ENCODE measurements at regions not wholly inside any gene's neighbourhood (a gene's known extent, or its start where the extent isn't known, plus 50 kb on each side); places are given as distances from the start of the nearest gene placed in this dataset.

DNA sequence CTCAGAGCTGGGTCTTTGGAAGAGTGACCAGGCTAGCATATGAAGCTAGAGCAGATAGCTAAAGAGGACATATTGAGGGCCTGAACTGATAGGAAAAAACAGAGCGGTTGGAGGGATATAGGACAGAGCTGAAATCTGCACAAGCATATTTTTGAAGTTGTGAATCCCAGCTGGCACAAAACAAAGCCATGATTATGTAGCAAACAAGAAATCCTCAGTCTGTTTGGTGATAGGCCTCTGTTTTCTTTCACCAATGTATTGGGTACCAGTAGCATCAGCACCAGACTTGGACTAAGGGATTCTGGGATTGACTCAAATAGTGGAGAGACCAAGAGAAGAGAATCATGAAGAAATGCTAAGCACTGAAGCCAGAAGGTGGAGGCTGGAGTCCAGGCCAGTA lies 151.0 kb downstream of the FAM43A start:
- intact Hi-C loops (cut with DNase I): no loop called here
- H3K27me3 ChIP-seq: no peaks in the 10 kb centered on the region
- H3K27ac ChIP-seq: no peak overlapping the region
- no peaks in the 10 kb centered on the region for H3K4me1 ChIP-seq
- no peaks in the 10 kb centered on the region for H3K9me3 ChIP-seq
- H3K4me3 ChIP-seq: no peak overlapping the region
- no peak for ATAC-seq
- TF ChIP-seq, protein P1, sequence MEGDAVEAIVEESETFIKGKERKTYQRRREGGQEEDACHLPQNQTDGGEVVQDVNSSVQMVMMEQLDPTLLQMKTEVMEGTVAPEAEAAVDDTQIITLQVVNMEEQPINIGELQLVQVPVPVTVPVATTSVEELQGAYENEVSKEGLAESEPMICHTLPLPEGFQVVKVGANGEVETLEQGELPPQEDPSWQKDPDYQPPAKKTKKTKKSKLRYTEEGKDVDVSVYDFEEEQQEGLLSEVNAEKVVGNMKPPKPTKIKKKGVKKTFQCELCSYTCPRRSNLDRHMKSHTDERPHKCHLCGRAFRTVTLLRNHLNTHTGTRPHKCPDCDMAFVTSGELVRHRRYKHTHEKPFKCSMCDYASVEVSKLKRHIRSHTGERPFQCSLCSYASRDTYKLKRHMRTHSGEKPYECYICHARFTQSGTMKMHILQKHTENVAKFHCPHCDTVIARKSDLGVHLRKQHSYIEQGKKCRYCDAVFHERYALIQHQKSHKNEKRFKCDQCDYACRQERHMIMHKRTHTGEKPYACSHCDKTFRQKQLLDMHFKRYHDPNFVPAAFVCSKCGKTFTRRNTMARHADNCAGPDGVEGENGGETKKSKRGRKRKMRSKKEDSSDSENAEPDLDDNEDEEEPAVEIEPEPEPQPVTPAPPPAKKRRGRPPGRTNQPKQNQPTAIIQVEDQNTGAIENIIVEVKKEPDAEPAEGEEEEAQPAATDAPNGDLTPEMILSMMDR (IDR thresholded peaks at IDR 0.05): no peak
- no peak for FAIRE-seq
- no peak for DNase-seq
- no peaks in the 10 kb centered on the region for H3K36me3 ChIP-seq
- WGBS, 2 donors: 83 to 88% methylated on average over 1 of the region's 1 CpG

DNA sequence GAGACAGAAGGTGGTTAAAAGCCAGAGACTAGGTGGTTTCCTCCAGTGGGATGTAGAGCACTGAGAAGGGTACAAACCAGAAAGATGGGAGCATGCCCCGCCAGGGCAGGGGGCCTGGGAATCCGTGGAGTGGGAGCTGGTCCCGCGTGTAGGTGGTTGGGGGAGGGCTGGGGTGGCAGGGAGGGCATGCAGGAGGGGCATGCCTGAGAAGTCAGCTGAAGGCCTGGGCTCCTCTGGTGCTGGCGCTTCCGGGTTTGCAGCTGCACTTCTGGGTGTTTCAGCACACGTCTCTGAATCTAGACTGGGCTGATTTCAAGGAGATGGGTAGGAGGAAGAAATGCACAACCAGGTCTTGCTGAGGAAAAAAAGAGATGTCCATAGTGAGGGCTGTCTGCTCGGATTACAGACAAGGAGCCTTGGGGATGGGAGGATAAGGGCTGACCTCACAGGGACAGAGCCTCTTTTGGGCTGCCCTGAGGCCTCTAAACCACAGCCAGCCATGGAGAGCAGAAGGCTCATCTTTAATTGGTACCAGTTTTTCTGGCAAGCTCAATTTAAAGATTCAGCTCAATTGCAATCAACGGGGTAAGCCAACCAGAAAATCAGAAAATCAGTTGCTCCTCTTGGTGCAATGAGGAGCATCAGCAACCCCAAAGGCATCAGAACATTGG lies 151.9 kb downstream of the FAM43A start:
- no peaks in the 10 kb centered on the region for H3K4me1 ChIP-seq
- ATAC-seq: no peak
- TF ChIP-seq, protein P1 (IDR thresholded peaks at IDR 0.05): no peak
- no peak overlapping the region for H3K27ac ChIP-seq
- intact Hi-C loops (cut with DNase I): no loop called here
- H3K36me3 ChIP-seq: no peaks in the 10 kb centered on the region
- FAIRE-seq: no peak
- no peak for DNase-seq
- H3K27me3 ChIP-seq: no peaks in the 10 kb centered on the region
- no peak overlapping the region for H3K4me3 ChIP-seq
- 68 to 88% methylated on average over 9 of the region's 9 CpGs for WGBS, 2 donors
- no peaks in the 10 kb centered on the region for H3K9me3 ChIP-seq

GRCh38 chr3:194838236-194838635 lies 152.6 kb downstream of the FAM43A start:
- FAIRE-seq: no peak
- DNase-seq: no peak
- WGBS, 2 donors: 83 to 88% methylated on average over 9 of the region's 9 CpGs
- Histone ChIP-seq H3K9me3 (no peaks in the 10 kb centered on the region), H3K27ac (no peak overlapping the region), H3K4me1 (no peaks in the 10 kb centered on the region), H3K4me3 (no peak overlapping the region), H3K36me3 (no peaks in the 10 kb centered on the region), H3K27me3 (no peaks in the 10 kb centered on the region)
- ATAC-seq: no peak
- intact Hi-C loops (cut with DNase I): no loop called here
- TF ChIP-seq, protein P1 (IDR thresholded peaks at IDR 0.05): no peak

DNA sequence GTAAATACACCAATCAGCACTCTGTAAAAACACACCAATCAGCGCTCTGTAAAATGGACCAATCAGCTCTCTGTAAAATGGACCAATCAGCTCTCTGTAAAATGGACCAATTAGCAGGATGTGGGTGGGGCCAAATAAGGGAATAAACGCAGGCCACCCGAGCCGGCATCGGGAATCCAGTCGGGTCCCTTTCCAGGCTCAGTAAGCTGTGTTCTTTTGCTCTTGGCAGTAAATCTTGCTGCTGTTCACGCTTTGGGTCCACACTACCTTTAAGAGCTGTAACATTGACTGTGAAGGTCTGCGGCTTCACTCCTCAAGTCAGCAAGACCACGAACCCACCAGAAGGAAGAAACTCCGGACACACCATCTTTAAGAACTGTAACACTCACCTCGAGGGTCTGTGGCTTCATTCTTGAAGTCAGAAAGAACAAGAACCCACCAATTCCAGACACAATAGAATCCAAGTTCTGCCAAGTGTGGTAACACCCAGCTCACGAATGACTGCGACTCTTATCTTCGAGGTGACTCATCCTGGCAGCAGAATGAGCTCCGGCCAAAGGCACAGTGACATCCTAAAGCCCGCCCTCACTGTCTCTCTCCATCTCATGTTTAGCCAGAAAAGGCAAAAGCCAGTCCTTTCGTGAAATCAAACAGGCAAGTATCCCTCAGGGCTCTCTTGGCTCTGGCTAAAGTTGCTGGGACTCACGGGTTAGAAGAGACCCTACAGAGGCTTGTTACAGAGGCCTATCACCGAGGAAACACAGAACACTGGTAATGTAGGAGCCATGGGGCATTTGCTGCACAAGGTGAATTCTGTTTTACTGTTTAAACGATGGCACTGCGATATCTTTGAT lies 155.2 kb downstream of the FAM43A start:
- Histone ChIP-seq H3K36me3 (no peaks in the 10 kb centered on the region), H3K4me3 (no peak overlapping the region), H3K9me3 (no peaks in the 10 kb centered on the region), H3K4me1 (no peaks in the 10 kb centered on the region), H3K27me3 (no peaks in the 10 kb centered on the region), H3K27ac (no peak overlapping the region)
- ATAC-seq (no peak), FAIRE-seq (no peak), DNase-seq (no peak)
- TF ChIP-seq, protein P1 (IDR thresholded peaks at IDR 0.05): no peak
- intact Hi-C loops (cut with DNase I): no loop called here
- WGBS, 2 donors: 67 to 81% methylated on average over 21 of the region's 21 CpGs

DNA sequence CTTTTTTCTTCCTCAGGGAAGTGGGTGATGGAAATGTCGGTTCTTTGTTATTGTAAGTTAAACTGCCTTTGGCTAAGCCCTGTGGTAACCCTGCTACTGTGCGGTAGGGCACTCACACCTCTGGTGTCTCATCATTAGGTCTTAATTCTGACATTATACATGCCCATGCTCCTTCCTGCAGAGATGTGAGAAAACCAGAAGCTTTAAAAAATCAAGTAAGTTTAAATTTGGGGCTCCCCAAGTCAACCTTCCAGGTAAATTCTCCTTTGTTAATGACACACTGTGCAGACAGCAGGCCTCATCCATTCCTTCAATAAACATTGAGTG lies 155.8 kb downstream of the FAM43A start:
- no peak overlapping the region for H3K27ac ChIP-seq
- no peak overlapping the region for H3K4me3 ChIP-seq
- ATAC-seq: no peak
- intact Hi-C loops (cut with DNase I): no loop called here
- no peaks in the 10 kb centered on the region for H3K27me3 ChIP-seq
- no peaks in the 10 kb centered on the region for H3K4me1 ChIP-seq
- no peak for FAIRE-seq
- TF ChIP-seq, protein P1 (IDR thresholded peaks at IDR 0.05): no peak
- WGBS, 2 donors: 80 to 92% methylated on average over 2 of the region's 2 CpGs
- H3K9me3 ChIP-seq: no peaks in the 10 kb centered on the region
- no peaks in the 10 kb centered on the region for H3K36me3 ChIP-seq
- DNase-seq: no peak
